ENCODE measurements at regions not wholly inside any gene's neighbourhood (a gene's known extent, or its start where the extent isn't known, plus 50 kb on each side); places are given as distances from the start of the nearest gene placed in this dataset.

DNA sequence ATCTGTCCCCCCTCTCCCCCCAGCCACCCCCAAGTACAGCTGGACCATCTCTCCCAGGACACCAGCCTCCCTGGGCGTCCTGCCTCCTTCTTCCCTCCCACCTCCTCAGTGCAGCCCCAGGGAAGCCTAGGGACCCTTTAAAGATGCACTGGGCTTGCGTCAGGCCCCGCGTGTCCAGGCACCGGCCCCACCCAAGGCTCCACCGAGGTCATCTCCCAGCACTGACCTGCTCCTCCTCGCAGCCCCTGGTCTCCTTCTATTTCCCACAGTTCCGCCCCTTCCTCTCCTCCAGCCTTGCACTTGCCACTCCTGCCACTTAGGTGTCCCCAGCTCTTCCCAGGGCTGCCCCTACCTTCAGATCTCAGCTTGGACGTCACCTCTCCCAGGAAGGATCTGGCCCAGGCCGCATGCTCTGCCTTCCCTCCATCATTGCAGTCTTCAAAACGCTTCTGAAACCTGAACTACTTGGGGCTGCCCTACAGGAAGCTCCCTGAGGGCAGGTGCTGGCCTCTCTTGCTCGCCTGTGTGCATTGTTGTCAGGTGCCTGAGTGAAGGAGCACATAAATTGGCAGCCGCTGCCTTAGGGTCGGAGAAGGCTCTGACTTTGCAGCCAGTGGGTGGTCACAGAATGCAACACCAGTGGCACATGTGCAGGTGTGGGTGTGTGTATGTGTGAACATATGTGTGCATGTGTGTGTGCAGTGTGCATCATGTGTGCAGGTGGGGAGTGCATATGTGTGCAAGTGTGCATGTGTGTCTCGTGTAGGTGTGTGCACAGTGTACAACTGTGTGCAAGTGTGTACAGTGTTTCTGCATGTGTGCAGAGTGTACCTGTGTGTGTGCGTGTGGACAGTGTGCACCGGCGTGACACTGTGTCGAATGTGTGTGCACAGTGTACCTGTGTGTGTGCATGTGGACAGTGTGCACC lies 152.9 kb downstream of the C9orf50 start:
- no peaks in the 10 kb centered on the region for H3K36me3 ChIP-seq (ENCODE audit: control insufficient read depth, insufficient read depth, low read length)
- DNase-seq (ENCODE audit: low read depth) (no peak), FAIRE-seq (peak; percentile 77)
- no peak overlapping the region for H3K4me3 ChIP-seq (ENCODE audit: low read depth, low read length)
- TF ChIP-seq CTCF (IDR thresholded peaks at IDR 0.05; ENCODE audit: insufficient read depth, low read length, severe bottlenecking), result no peak
- H3K27me3 ChIP-seq (ENCODE audit: control insufficient read depth, insufficient read depth, low read length), result no peaks in the 10 kb centered on the region

- DNase-seq (ENCODE audit: low read depth) (no peak), FAIRE-seq (no peak)
- no peaks in the 10 kb centered on the region for H3K27me3 ChIP-seq (ENCODE audit: control insufficient read depth, insufficient read depth, low read length)
- no peaks in the 10 kb centered on the region for H3K36me3 ChIP-seq (ENCODE audit: control insufficient read depth, insufficient read depth, low read length)
- no peak overlapping the region for H3K4me3 ChIP-seq (ENCODE audit: low read depth, low read length)
- no peak for TF ChIP-seq CTCF (IDR thresholded peaks at IDR 0.05; ENCODE audit: insufficient read depth, low read length, severe bottlenecking)
These were observed 153.8 kb downstream of the C9orf50 start for GRCh38 chr9:129467004-129467588.

DNA sequence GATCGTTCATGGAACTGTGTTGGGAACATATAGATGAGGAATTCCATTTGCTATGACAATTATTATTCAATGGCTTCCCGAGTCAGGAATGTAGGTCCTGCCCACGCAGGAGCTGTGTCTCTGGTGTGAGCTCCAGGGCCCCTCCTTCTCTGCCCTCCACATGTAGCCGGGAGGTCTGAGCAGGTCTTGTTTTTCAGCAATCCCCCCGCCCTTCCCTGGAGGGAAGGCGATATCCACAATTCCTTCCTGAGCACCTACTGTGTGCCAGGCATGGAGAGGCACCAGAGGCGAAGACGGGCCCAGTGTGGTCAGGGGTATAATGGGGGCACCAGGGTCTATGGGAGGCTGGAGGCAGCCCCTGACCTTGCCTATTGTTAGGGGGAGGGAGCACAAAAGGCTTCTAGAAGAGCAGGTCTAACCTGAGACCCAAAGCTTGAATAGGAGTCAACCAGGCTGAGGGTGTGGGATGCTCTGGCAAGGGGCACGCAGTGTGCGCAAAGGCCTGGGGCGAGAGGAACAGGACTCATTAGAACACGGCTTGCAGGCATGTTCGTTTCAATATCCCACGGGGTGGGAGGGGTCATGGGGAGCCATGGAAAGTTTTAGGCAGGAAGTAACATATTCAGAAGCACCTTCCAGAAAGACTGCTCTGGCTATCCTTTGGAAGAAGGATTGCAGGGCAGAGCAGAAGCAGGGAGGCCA lies 154.9 kb downstream of the C9orf50 start:
- H3K27me3 ChIP-seq (ENCODE audit: control insufficient read depth, insufficient read depth, low read length), result no peaks in the 10 kb centered on the region
- H3K36me3 ChIP-seq (ENCODE audit: control insufficient read depth, insufficient read depth, low read length), result no peaks in the 10 kb centered on the region
- DNase-seq (ENCODE audit: low read depth) (no peak), FAIRE-seq (no peak)
- H3K4me3 ChIP-seq (ENCODE audit: low read depth, low read length), result no peak overlapping the region
- no peak for TF ChIP-seq CTCF (IDR thresholded peaks at IDR 0.05; ENCODE audit: insufficient read depth, low read length, severe bottlenecking)

DNA sequence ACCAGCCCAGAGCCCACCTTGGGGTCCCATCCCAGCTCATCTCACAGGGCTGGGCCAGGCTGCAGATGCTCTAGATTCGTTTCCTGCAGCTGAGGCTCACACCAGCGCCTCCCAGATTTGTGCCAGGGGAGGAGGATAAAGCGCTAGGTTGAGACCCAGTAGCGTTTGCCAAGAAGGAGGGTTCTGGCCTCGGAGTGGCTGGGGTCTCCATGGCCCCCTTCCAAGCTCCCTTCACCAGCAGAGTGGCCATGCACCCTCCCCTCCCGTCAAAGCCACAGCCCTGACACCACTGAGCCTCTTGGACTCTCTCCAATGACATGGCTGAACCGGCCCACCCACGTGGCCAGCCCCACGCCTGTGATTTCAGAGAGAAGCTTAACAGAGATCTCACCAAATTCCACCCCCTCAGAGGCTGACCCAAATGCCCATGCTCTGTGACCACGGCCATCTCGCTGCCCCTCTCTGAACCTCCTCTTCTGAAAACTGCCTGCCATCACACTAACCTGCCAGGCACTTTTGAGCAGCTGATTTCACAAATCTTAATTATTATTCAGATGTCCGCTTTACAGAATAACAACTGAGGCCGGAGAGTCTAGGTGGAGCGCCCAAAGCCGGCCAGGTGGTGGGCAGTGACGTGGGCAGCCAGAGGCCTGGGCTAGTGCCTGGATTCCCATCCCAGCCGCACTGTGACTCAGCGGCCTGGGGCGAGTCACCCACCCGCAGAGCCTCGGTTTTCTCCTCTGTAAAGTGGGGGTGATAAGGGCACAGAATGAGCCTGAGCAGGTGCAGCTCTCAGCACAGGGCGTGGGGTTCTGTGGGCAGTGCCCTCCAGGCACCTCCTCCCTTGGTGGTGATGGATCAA lies 155.7 kb downstream of the C9orf50 start:
- FAIRE-seq (no peak), DNase-seq (ENCODE audit: low read depth) (no peak)
- H3K27me3 ChIP-seq (ENCODE audit: control insufficient read depth, insufficient read depth, low read length), result no peaks in the 10 kb centered on the region
- no peak overlapping the region for H3K4me3 ChIP-seq (ENCODE audit: low read depth, low read length)
- TF ChIP-seq CTCF (IDR thresholded peaks at IDR 0.05; ENCODE audit: insufficient read depth, low read length, severe bottlenecking), result no peak
- H3K36me3 ChIP-seq (ENCODE audit: control insufficient read depth, insufficient read depth, low read length), result no peaks in the 10 kb centered on the region

DNA sequence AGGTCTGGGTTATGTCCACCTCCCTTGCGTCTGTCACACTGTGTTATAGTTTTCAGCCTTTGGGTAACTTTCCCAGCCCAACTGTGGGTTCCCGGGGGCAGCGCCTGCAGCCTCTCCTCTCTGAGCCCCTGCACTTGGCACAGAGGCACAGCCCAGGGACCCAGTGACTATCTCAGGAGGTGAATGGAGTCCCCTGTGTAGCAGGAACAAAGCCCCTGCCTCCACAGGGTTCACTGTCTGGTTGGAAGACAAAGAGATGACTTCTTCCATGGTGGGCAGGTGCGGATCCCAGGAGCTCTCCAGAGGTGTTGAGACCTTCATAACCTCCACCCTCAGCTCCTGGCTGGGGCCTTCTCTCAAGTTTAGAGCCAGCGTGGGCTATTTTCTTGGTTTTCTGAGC lies 156.9 kb downstream of the C9orf50 start:
- no peak for FAIRE-seq
- TF ChIP-seq CTCF (IDR thresholded peaks at IDR 0.05; ENCODE audit: insufficient read depth, low read length, severe bottlenecking), result no peak
- Histone ChIP-seq H3K4me3 (ENCODE audit: low read depth, low read length) (no peak overlapping the region), H3K36me3 (ENCODE audit: control insufficient read depth, insufficient read depth, low read length) (no peaks in the 10 kb centered on the region), H3K27me3 (ENCODE audit: control insufficient read depth, insufficient read depth, low read length) (no peaks in the 10 kb centered on the region)
- no peak for DNase-seq (ENCODE audit: low read depth)
